NCI-H2227 (cell line): ENCODE measurements at regions not wholly inside any gene's neighbourhood (a gene's known extent, or its start where the extent isn't known, plus 50 kb on each side); places are given as distances from the start of the nearest gene placed in this dataset.

Source experiments
- DNase-seq: peaks from one replicate; lab custom pipeline; 2025; ENCODE audit not compliant: unreplicated experiment; lab: John Stamatoyannopoulos, UW

- no peak for DNase-seq
Measured at GRCh38 chr10:83564889-83565588, 574.3 kb upstream of the GHITM start.

GRCh38 chr10:83572036-83572435 lies 567.3 kb upstream of the GHITM start:
- DNase-seq, result no peak

- no peak for DNase-seq
Measured at GRCh38 chr10:83574770-83575169, 564.5 kb upstream of the GHITM start.

- DNase-seq, result no peak
Measured at GRCh38 chr10:83577421-83577820, 561.9 kb upstream of the GHITM start.

GRCh38 chr10:83580373-83581012 lies 558.8 kb upstream of the GHITM start:
- DNase-seq, result no peak

- DNase-seq, result no peak
Measured at GRCh38 chr10:83582407-83583095, 556.8 kb upstream of the GHITM start.

- no peak for DNase-seq
Measured at GRCh38 chr10:83585686-83586085, 553.6 kb upstream of the GHITM start.

- DNase-seq, result no peak
Measured at GRCh38 chr10:83592337-83592935, 546.9 kb upstream of the GHITM start.

- DNase-seq, result no peak
Measured at GRCh38 chr10:83603708-83604107, 535.6 kb upstream of the GHITM start.

- no peak for DNase-seq
Measured at GRCh38 chr10:83605783-83606630, 533.3 kb upstream of the GHITM start.

GRCh38 chr10:83607959-83608745 lies 531.2 kb upstream of the GHITM start:
- DNase-seq, result no peak

- no peak for DNase-seq
Measured at GRCh38 chr10:83612050-83612449, 527.3 kb upstream of the GHITM start.

- no peak for DNase-seq
Measured at GRCh38 chr10:83612746-83613145, 526.6 kb upstream of the GHITM start.

GRCh38 chr10:83617172-83617571 lies 522.1 kb upstream of the GHITM start:
- no peak for DNase-seq

- DNase-seq, result no peak
Measured at GRCh38 chr10:83617692-83618545, 521.4 kb upstream of the GHITM start.

- no peak for DNase-seq
Measured at GRCh38 chr10:83625831-83626360, 513.4 kb upstream of the GHITM start.

GRCh38 chr10:83632701-83633100 lies 506.6 kb upstream of the GHITM start:
- no peak for DNase-seq

- DNase-seq, result no peak
Measured at GRCh38 chr10:83633547-83633946, 505.8 kb upstream of the GHITM start.

- no peak for DNase-seq
Measured at GRCh38 chr10:83636826-83637225, 502.5 kb upstream of the GHITM start.
